ENCODE measurements at regions not wholly inside any gene's neighbourhood (a gene's known extent, or its start where the extent isn't known, plus 50 kb on each side); places are given as distances from the start of the nearest gene placed in this dataset.

- TF ChIP-seq ZNF462 (CRISPR knock-in tag; IDR thresholded peaks at IDR 0.05) (no peak), JUNB (IDR thresholded peaks at IDR 0.05; ENCODE audit: unreplicated experiment) (no peak)
Measured at GRCh38 chr11:13899603-13900002, 62.9 kb upstream of the SPON1 start (continued).

GRCh38 chr11:13902523-13902922 lies 60.0 kb upstream of the SPON1 start:
- Histone ChIP-seq H2AFZ (peak overlapping the region; percentile 59; the same call in 1 of the 2 replicates), H3K4me2 (no peak overlapping the region), H3K4me1 (ENCODE audit: insufficient read depth) (no peaks in the 10 kb centered on the region), H3K27me3 (ENCODE audit: insufficient read depth) (no peaks in the 10 kb centered on the region), H4K20me1 (replicated peaks; ENCODE audit: insufficient read depth) (no peaks in the 10 kb centered on the region), H3K79me2 (replicated peaks; ENCODE audit: insufficient read depth) (no peaks in the 10 kb centered on the region), H3K4me3 (no peak overlapping the region), H3K9me2 (ENCODE audit: insufficient read depth) (no peaks in the 10 kb centered on the region), H3F3A (replicated peaks; ENCODE audit: low read depth) (no peaks in the 10 kb centered on the region), H3K36me3 (ENCODE audit: insufficient read depth) (no peaks in the 10 kb centered on the region), H3K27ac (ENCODE audit: low read depth) (no peak overlapping the region)
- peaks cover 3% of the 10 kb centered on the region for H3K27me3 Mint-ChIP-seq (ENCODE audit: insufficient read depth, low read depth, poor library complexity)
- H3K27ac Mint-ChIP-seq = no peak overlapping the region
- no peaks in the 10 kb centered on the region for H3K36me3 Mint-ChIP-seq (ENCODE audit: low read depth)
- TF ChIP-seq POLR2AphosphoS5 (IDR thresholded peaks at IDR 0.05; ENCODE audit: low read depth) (no peak), ZNF462 (CRISPR knock-in tag; IDR thresholded peaks at IDR 0.05) (no peak), ZNF331 (CRISPR knock-in tag; IDR thresholded peaks at IDR 0.05; ENCODE audit: low read depth) (no peak)
- DNase-seq (ENCODE audit: low spot score) (no peak), ATAC-seq (no peak)
- peaks cover 3% of the 10 kb centered on the region; the same call in 1 of the 3 replicates for H3K9me3 Mint-ChIP-seq
- no peak overlapping the region for H3K4me3 Mint-ChIP-seq
- peaks cover 7% of the 10 kb centered on the region for H3K4me1 Mint-ChIP-seq
